HCT116 (cell line): ENCODE measurements at regions not wholly inside any gene's neighbourhood (a gene's known extent, or its start where the extent isn't known, plus 50 kb on each side); places are given as distances from the start of the nearest gene placed in this dataset.
A peak's percentile ranks its signal among the peaks of the same experiment; 100 is the strongest.

ENCODE experiments used
- ATAC-seq: fragments of 200-7000 bp; cut with Tn5 transposase; 2 replicates; pipeline ENCODE4 v1.9.1; 2020; ENCODE audit warnings: mild to moderate bottlenecking, moderate library complexity
- BruUV-seq: library from RNA; stranded (reverse); fragments of 400-500 nt; replicated peaks from 2 replicates; lab custom pipeline; 2021; lab: Mats Ljungman, UMichigan
- CTCF ChIA-PET: fragments of 300-600 bp; sonication (Branson Sonifier 250); formaldehyde crosslinking; loops from one replicate; lab custom pipeline; 2021; ENCODE audit warnings: antibody characterized with exemption; lab: Charles Lee
- POLR2A ChIA-PET: fragments of 300-600, 350-600 bp; sonication (Branson Sonifier 250); formaldehyde crosslinking; loops from one replicate; lab custom pipeline; 2021; ENCODE audit warnings: antibody characterized with exemption; lab: Charles Lee
- RAD21 ChIA-PET, 2 experiments: fragments of 300-600 bp; sonication (Branson Sonifier 250); formaldehyde crosslinking; loops; one replicate each; lab custom pipeline; 2023; ENCODE audit warnings: low total read pairs in 2 of 2; ENCODE audit not compliant: uncharacterized antibody in 2 of 2, unreplicated experiment in 2 of 2, low non-redundant PET in 1 of 2; lab: Charles Lee
- DNase-seq: peaks from one replicate; pipeline ENCODE4 v3.0.0-alpha.2; 2010; ENCODE audit warnings: low read depth, low spot score
- H2AFZ ChIP-seq: fragments of 200-600 bp; shearing (Covaris generic), sonication (generic); 2 replicates; pipeline ENCODE4 v1.6.1; 2017; ENCODE audit warnings: low read depth, mixed run types, mixed read lengths, antibody characterized with exemption, low read length; ENCODE audit not compliant: poor library complexity, severe bottlenecking
- H3K27ac ChIP-seq: 2 replicates; pipeline ENCODE4 v1.5.1; 2012; ENCODE audit warnings: low read depth, low read length
- H3K27me3 ChIP-seq: fragments of 200-600 bp; sonication (generic); 2 replicates; pipeline ENCODE4 v1.6.1; 2016; ENCODE audit warnings: mixed run types, low read length, mixed read lengths; ENCODE audit not compliant: insufficient read depth
- H3K36me3 ChIP-seq, 2 experiments: fragments of 200-500 bp in 1 of 2; fragments of 200-600 bp in 1 of 2; sonication (Bioruptor generic) in 1 of 2; sonication (generic) in 1 of 2; 2 replicates each; pipeline versions ENCODE4 v1.5.1 to v1.6.1; 2014 to 2016; ENCODE audit warnings: low read length in 2 of 2, inconsistent platforms in 1 of 2, mixed read lengths in 1 of 2, mixed run types in 1 of 2; ENCODE audit not compliant: insufficient read depth in 2 of 2, control insufficient read depth in 1 of 2
- H3K4me1 ChIP-seq, 2 experiments: fragments of 200-600 bp in 1 of 2; sonication (generic) in 1 of 2; 2 replicates each; pipeline versions ENCODE4 v1.5.1 to v1.6.1; 2012 to 2017; ENCODE audit warnings: low read length in 2 of 2, inconsistent platforms in 1 of 2, mild to moderate bottlenecking in 1 of 2, mixed read lengths in 1 of 2, mixed run types in 1 of 2, moderate library complexity in 1 of 2; ENCODE audit not compliant: insufficient read depth in 2 of 2, control insufficient read depth in 1 of 2
- H3K4me2 ChIP-seq: fragments of 200-600 bp; sonication (generic); 2 replicates; pipeline ENCODE4 v1.6.1; 2017; ENCODE audit warnings: mixed run types, low read length, mixed read lengths
- H3K4me3 ChIP-seq, 2 experiments: fragments of 200-600 bp in 1 of 2; sonication (generic) in 1 of 2; replicated peaks in 1 of 2; 2 replicates each; pipeline ENCODE4 v1.5.1; 2011 to 2016; ENCODE audit warnings: low read length in 2 of 2, control low read depth in 1 of 2, low read depth in 1 of 2, mild to moderate bottlenecking in 1 of 2, mixed read lengths in 1 of 2, mixed run types in 1 of 2
- H3K79me2 ChIP-seq: fragments of 200-600 bp; sonication (generic); 2 replicates; pipeline ENCODE4 v1.6.1; 2017; ENCODE audit warnings: mild to moderate bottlenecking, mixed run types, low read length, moderate library complexity, mixed read lengths; ENCODE audit not compliant: insufficient read depth
- H3K9ac ChIP-seq: fragments of 200-600 bp; sonication (generic); 2 replicates; pipeline ENCODE4 v1.6.1; 2016; ENCODE audit warnings: low read length, mixed read lengths
- H3K9me2 ChIP-seq: fragments of 200-600 bp; sonication (generic), shearing (Covaris generic); 2 replicates; pipeline ENCODE4 v1.6.1; 2017; ENCODE audit warnings: mixed run types, mild to moderate bottlenecking, moderate library complexity; ENCODE audit not compliant: insufficient read depth
- H3K9me3 ChIP-seq, 2 experiments: fragments of 200-500 bp in 1 of 2; fragments of 200-600 bp in 1 of 2; sonication (Bioruptor generic) in 1 of 2; sonication (generic) in 1 of 2; 2 replicates each; pipeline ENCODE4 v1.6.1; 2014 to 2017; ENCODE audit warnings: low read length in 2 of 2, mixed read lengths in 2 of 2, inconsistent platforms in 1 of 2, low read depth in 1 of 2, mild to moderate bottlenecking in 1 of 2, mixed run types in 1 of 2, moderate library complexity in 1 of 2; ENCODE audit not compliant: control insufficient read depth in 1 of 2, insufficient read depth in 1 of 2
- H4K20me1 ChIP-seq: fragments of 200-600 bp; sonication (generic), shearing (Covaris generic); 2 replicates; pipeline ENCODE4 v1.6.1; 2017; ENCODE audit warnings: mixed run types, mild to moderate bottlenecking, moderate library complexity; ENCODE audit not compliant: insufficient read depth
- ATF3 ChIP-seq: IDR thresholded peaks from 2 replicates; pipeline ENCODE4 v1.6.1; 2012
- CBX3 ChIP-seq: IDR thresholded peaks from 2 replicates; pipeline ENCODE4 v1.6.1; 2012; ENCODE audit warnings: low read depth
- CEBPB ChIP-seq: IDR thresholded peaks from 2 replicates; pipeline ENCODE4 v1.6.1; 2012; ENCODE audit warnings: low read depth
- ELF1 ChIP-seq: IDR thresholded peaks from 2 replicates; pipeline ENCODE4 v1.6.1; 2012; ENCODE audit warnings: low read depth, borderline replicate concordance
- EZH2 ChIP-seq: fragments of 200-600 bp; sonication (generic); IDR thresholded peaks from 2 replicates; pipeline ENCODE4 v1.6.1; 2017; ENCODE audit warnings: antibody characterized with exemption, mixed run types
- EZH2phosphoT487 ChIP-seq: fragments of 200-600 bp; IDR thresholded peaks from 2 replicates; pipeline ENCODE4 v1.6.1; 2018; ENCODE audit warnings: antibody characterized with exemption, borderline replicate concordance
- FOSL1 ChIP-seq: IDR thresholded peaks from 2 replicates; pipeline ENCODE4 v1.6.1; 2012; ENCODE audit warnings: low read depth
- MAX ChIP-seq: IDR thresholded peaks from 2 replicates; pipeline ENCODE4 v1.6.1; 2012
- POLR2A ChIP-seq: IDR thresholded peaks from 2 replicates; pipeline ENCODE4 v1.7.0; 2011; ENCODE audit warnings: borderline replicate concordance; ENCODE audit not compliant: insufficient read depth, insufficient read length; ENCODE audit errors: extremely low read depth
- POLR2AphosphoS5 ChIP-seq: IDR thresholded peaks from 2 replicates; pipeline ENCODE4 v1.6.1; 2011; ENCODE audit warnings: mild to moderate bottlenecking, low read depth, low read length, moderate library complexity
- RAD21 ChIP-seq: IDR thresholded peaks from 2 replicates; pipeline ENCODE4 v1.6.1; 2012; ENCODE audit warnings: low read depth, mild to moderate bottlenecking
- SP1 ChIP-seq: IDR thresholded peaks from 2 replicates; pipeline ENCODE4 v1.6.1; 2012; ENCODE audit warnings: low read depth
- YY1 ChIP-seq: IDR thresholded peaks from 2 replicates; pipeline ENCODE4 v1.6.1; 2011; ENCODE audit warnings: low read length, low read depth, moderate library complexity, mild to moderate bottlenecking; ENCODE audit not compliant: insufficient replicate concordance; ENCODE audit errors: extremely low read depth
- ZFX ChIP-seq: fragments of 450-650 bp; IDR thresholded peaks from 2 replicates; pipeline ENCODE4 v1.6.1; 2017
- intact Hi-C: fragments of 100-400 bp; cut with micrococcal nuclease; formaldehyde crosslinking; loops from 2 replicates; pipeline ENCODE4 v1.10.0; 2022

GRCh38 chr21:14742119-14742518 is 196.0 kb upstream of the SAMSN1 start:
- Histone ChIP-seq H4K20me1 (no peaks in the 10 kb centered on the region), H3K9me2 (no peaks in the 10 kb centered on the region), H3K4me2 (no peak overlapping the region), H3K9me3 (no peaks in the 10 kb centered on the region; a peak in 1 of 4 replicates), H3K27ac (peak overlapping the region; percentile 30; the same call in 1 of the 2 replicates), H3K79me2 (no peaks in the 10 kb centered on the region)
- RAD21 ChIA-PET: no interaction called here
- intact Hi-C loops: no loop called here
- no peak for ATAC-seq
- CTCF ChIA-PET: no interaction called here
- TF ChIP-seq POLR2AphosphoS5 (no peak), EZH2phosphoT487 (no peak), RAD21 (no peak), CEBPB (no peak), MAX (no peak), ZFX (no peak), CBX3 (no peak), EZH2 (no peak), FOSL1 (no peak), ATF3 (no peak), SP1 (no peak), ELF1 (no peak), YY1 (no peak), POLR2A (no peak)
- TF ChIP-seq, all 23 proteins: peak for 0
- no peaks in the 10 kb centered on the region for H3K36me3 ChIP-seq
- no peak overlapping the region for H2AFZ ChIP-seq
- H3K4me3 ChIP-seq: no peak overlapping the region
- no peaks in the 10 kb centered on the region for H3K27me3 ChIP-seq
- H3K4me1 ChIP-seq: peaks cover 10 to 14% of the 10 kb centered on the region in 2 experiments; a peak in 3 of 4 replicates
- BruUV-seq: no TSS peak
- H3K9ac ChIP-seq: no peak overlapping the region
- POLR2A ChIA-PET: no interaction called here
- DNase-seq: no peak
